GM19438 (cell line): ENCODE measurements at regions not wholly inside any gene's neighbourhood (a gene's known extent, or its start where the extent isn't known, plus 50 kb on each side); places are given as distances from the start of the nearest gene placed in this dataset.

Source experiments
- ATAC-seq: cut with Tn5 transposase; IDR thresholded peaks from one replicate; pipeline ENCODE4 v1.9.1; 2021; ENCODE audit warnings: low read depth; ENCODE audit not compliant: unreplicated experiment

DNA sequence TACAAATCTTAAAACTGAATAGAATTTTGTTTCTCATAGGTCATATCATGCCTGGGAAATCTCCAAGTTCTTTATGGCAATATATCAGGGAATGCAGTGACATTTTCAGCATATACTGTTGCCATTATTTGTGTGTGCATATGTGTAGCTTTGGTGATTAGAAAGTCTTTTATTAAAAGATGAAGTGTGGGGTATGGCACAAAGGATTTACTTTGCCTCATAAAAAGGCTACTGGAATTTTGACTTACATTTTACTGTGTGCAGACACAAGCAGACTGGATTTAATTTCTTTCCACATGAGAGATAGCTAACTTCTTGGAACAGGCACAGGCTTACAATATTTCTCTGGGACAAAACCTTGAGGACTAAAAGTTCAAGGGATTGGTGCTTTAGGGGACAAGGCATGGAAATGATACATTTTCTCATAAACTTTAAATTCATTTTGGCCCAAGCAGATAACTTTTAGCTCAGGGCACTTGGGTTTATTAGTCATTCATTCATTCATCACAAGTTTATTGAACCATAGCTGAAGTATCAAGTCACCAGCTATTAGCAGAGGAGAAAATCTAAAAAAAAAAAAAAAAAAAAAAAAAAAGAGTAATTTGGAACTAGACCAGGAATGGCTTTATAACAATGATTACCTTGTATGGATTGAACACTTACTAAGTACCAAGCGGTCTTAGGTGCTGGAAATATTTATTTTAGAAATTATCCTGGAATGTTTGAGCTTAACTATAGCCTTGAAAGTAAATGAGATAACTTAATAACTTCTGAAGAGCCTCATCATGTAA lies 191.5 kb downstream of the SLIT2 start:
- ATAC-seq, result no peak

DNA sequence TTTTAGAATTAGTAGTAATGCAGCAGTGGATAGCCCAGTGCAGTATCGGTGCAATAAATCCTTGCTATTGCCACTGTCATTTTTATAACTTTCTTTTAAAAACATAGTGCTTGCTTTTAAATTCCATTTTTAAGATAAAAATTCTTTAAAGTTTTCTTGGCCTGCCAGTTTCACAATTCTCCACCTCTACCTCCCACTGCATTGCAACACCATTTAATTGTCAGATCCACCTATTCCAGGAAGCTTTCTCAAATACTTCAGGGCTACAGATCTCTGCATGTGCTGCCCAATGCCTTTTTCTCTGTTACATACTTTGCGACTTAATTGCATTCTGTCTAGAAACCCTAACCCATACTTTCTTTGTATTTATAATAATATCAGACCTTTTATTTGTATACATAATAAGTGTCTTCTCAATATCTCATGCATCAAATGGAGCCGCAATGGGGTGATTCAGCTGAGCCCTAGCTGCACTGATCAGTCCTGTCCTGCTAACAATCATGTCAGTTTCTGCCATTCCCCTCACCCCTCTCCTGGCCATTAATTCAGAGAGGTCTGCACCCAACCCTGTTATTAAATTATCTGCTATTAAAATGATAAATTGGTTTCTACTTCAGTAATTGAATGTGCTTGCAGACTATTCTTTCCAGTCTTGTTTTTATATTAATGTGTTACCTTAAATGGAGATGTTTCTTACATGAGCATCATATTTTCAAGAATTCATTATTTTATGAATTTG lies 193.1 kb downstream of the SLIT2 start:
- no peak for ATAC-seq

DNA sequence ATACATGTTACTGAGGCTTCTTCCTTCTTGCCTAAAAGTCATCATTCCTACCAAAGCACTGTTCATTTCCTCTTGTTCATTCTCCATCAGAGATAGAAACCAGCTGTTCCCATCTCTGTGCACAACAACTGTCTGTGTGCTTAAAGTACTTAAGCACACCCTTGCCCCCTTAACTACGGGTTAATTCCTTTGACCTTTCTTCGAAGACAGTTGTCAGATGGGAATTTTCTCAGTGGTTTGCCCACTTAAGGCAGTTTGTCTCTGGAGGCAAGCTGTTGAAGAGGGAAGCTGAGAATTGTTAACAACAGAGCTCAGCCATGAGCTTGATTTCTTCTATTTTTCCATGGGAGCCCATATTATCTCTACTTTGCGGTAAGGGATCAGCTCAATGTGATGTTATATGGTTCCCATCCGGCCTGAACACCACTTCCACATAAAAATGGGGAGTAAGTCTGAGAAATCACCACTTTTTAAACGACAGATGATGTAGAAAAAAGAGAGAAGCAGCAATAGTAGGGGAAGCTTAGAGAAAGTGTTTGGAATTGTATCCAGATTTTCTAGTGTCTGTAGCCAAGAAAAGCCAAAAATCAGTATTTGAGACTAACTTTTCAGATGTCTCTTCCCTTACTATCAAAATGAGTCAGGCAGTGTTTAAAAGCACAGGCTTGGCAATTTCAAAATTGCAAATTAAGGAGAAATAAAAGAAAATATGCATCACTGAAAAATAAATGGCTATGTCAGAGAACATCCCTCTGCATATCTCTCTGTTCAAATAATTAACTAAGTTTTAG lies 194.4 kb downstream of the SLIT2 start:
- ATAC-seq, result no peak

DNA sequence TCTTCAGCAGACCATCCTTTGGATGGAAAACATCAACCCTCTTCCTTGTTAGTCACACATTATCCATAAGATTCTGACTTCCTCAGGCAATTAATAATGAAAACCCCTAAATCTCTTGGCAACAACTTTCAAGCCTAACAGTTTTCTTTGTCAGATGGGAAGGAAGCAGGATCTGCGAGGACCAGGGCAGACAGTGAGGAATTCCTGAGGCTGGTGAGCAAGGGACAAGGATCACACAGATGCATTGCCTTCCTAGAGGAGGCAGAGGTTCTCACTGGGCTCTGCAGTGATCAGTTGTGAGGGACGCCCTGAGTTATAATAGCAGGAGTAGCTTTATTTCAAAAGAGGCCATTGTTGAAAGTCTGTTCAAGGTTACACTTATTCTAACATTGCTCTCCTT lies 195.4 kb downstream of the SLIT2 start:
- ATAC-seq, result no peak

DNA sequence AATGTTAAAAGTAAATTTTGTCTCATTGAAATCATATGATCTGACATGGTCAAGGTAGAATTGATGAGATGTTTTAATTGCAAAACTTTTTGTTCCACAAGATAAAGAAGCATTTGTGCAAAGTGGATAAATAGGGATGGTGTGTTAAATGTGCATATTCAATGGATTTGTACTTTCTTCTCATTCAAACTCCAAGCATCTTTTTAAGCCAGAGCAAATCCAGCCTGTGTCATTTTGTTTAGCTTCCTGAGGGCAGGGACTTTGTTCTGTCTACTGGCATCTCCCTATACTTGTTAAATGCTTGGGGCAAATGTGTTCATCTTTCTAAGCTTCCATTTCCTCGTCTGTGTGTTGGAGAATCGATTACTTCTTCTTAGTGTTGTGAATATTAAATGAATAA lies 200.3 kb downstream of the SLIT2 start:
- ATAC-seq, result no peak

DNA sequence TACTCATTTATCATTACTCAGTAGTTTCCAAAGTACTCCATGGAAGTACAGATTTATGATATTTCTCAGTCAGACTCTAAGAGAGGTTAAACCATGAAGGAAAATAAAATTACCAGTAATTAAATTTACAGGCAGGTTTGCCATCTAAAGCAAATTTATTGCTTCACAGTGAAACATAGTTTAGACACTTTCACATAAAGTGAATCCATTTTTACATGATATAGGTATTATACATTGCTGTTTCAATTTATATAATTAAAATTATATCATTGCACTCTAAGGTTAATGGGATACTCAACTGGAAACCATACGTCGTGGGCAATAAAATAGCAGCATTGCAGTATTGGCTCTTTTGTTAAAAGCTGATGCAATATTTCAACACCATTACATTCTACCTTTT lies 202.8 kb downstream of the SLIT2 start:
- ATAC-seq, result no peak

DNA sequence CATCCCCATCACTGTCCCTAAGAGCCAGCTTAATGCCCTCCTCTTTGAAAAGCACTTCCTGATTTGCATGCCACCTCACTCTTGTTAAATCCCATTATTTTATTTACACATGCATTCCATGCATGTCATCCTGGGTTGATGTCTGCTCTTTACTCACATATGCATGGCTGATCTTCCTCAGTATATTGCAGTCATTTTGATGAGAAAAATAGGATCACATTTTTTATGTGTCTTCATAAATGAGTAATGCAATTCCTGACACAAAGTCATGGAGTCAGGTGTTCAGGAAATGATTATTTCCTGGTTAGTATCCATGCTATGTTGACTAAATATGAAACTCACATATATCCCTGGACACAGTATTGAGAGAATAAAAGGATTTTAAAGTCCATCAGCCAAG lies 204.7 kb downstream of the SLIT2 start:
- ATAC-seq, result no peak

DNA sequence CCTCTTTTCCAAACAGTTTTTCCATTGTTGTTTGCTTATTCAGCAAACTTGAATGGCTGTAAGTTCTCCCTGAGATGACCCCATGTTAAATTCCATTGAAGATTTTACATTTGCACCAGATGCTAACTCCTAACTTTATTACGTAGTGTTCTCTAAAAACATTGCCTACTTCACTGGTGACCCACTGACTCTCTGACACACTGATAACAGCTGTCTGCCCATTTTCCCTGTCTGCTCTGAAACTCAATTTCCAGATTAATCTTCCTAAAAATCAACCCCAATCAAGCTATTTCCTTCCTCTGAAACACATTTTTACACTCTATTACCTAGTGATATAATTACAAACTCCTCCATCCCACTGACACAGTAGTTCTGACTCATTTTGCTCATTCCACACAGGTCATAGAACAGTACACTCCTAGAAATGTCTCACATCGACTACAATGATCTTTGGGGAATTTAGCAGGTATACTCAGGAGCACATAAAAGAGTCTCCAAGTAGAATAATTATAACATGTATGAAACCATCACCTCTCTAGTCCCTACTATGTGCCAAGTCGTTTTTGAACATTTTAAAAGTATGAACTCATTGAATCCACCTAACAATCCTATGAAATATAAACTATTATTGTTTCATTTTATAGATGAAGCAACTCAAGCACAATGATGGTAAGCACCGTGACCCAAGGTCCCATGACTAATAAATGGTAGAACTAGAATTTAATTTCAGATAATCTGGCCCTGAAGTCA lies 210.9 kb downstream of the SLIT2 start:
- no peak for ATAC-seq

DNA sequence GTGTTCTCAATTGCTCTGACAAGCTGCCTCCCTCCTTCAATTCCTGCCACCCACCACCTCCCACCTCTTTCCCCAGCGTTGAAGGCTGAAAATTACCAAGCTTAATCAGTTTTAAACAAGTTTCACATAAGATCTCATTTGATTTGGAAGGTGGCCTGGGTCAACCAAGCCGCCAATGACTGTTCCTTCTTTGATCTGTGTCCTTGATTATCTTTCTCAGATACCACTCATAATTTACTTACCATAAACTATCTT lies 211.4 kb downstream of the SLIT2 start:
- no peak for ATAC-seq

DNA sequence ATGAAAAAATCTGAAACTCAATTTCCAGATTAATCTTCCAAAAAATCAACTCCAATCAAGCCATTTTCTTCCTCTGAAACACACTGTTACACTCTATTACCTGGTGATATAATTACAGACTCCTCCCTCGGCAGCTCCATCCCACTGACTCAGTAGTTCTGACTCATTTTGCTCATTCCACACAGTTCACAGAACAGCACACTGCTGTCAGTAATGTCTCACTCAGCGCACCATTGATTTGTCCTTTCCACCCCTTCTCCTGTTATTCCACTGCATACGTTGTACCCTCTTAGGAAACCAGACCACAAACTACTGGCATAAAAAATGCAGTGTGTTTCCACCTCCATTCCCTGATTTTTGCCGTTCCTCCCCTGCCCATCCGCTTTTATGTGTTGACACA lies 212.7 kb downstream of the SLIT2 start:
- ATAC-seq, result no peak

DNA sequence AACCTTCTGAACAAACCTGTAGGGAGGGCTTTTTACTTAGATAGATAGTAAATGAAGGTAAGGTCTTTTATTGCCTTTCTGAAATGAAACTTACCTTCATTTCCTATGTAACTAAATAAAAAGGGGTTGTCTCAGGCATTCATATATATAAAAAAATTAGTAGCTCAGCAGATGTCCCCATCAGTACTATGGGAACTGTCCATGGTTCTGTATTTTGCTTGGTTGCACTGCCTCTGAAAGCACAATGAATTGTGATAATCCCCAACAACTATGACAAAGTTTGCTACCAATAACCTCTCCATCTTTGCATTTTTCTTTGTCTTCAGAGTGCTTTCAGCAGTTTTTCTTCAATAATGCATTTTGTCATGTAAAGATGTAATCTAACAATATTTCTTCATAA lies 222.4 kb downstream of the SLIT2 start:
- no peak for ATAC-seq

DNA sequence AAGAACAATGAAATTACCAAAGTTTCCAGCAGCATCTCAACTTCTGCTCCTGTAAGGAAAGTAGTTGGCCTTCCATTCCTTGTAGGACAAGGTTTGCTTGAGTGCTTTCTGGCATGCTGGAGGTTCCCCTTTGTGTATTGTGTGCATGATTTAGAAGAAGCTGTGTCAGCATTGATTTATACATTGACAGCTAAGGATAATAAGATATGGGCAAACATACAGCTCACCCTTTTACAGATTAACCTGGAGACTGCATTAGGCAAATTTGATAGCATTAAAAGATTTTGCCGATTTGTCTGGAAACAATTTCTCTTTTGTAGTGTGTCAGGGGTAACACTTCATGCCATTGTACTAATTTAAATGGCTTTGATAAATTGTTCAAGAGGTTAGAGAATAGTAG lies 221.8 kb upstream of the PACRGL start:
- ATAC-seq, result no peak

DNA sequence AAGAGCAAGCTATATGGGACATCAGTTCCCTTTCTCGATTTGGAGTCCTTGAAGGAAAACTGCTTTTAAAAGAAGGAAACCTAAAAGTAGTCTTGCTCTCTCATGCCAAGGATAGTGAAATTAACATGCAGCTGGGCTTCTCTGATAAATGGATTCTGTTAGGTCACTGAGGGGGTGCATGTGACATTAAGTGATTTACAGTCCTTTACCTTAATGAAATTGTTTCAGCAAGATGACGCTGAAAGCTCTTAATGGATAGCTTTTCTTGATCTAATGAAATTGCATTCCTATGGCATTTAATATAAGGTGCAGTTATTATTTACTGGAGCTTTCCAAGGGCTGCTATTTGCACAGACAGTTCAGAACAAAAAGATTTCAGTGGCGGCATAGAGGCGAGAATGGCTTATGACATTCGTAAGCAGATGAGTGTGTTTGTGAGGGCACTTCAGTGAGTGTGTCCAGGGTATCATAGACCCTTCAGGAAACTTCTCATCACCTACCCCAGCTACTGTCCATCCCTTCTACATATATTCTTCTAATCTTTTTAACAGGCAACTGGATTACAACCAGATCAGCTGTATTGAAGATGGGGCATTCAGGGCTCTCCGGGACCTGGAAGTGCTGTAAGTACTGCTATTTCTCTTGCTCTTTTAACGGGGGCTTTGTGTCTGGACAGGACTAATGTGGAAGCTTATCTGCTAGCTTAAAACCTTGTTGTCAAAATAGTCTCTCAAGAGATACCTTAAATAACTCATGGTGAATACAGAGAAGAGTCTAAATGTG lies 219.9 kb upstream of the PACRGL start:
- ATAC-seq, result no peak

DNA sequence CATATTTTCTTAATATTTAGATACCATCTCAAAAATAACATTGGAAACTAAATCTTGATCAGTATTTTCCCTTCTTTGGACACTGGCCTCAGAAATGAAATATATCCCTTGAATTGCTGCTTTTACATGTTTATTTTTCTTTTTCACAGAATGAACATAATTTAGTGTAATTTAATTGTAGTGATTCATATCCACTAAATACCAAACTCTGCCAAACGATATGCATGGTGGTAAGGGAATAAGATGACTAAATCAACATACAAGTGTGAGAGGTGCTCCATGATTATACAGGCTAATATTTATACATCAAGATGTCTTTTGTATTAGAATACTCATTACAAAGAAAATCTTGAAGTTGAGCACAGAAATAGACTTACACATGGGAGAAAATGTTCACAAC lies 216.8 kb upstream of the PACRGL start:
- ATAC-seq, result no peak

DNA sequence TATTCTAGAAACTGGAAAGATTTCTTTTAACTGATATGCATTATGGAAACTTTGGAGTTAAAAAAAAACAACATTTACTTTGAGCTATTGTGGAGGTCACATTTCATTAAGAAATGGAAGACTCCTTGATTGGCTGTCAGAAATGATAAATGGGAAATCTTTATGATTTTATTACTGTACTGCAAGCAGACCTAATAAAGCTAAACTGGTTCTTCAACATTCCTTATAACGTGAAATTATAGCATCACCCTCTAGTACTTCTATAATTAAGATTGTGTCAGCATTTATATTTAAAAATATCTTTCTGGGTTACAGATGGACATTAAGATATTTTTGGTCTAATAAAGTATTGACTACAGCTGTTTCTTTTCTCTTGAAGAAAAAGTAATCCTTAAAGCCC lies 213.8 kb upstream of the PACRGL start:
- no peak for ATAC-seq

DNA sequence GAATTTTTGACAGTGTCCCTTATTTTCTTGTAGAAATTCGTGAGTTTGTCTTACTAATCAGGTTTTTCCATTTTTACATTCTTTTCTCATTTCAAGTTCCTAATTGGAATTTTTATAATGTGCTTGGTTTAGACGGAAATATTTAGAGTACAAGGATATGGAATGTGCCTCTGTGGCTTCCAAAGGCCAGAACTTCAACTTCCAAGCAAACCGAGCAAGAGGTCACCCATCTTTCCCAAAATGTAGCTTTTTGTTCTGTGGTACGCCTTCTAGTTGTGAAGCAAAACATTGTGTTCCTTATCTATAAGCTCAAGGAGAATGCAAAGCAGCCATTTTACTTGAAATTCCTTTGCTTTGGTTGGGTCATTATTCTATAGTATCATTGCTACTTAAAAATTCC lies 212.8 kb upstream of the PACRGL start:
- no peak for ATAC-seq

DNA sequence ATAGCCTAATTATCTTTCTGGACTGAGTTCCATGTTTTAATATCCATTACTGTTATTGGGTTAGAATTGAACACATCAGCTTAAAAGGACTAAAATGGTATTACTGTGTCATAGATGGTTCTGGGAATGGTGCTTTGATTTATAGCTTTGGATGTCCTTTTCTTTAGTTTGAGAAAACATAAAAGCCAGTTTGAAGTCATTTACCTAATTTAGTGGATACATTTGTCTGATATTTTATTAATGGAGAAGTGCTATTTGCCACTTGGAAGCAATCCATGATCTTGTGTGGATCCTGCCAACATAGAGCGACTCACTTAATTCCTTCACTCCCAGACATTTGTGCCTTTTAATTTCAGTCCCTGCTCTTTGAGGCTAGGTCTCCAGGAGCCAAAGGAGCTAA lies 212.4 kb upstream of the PACRGL start:
- ATAC-seq, result no peak

DNA sequence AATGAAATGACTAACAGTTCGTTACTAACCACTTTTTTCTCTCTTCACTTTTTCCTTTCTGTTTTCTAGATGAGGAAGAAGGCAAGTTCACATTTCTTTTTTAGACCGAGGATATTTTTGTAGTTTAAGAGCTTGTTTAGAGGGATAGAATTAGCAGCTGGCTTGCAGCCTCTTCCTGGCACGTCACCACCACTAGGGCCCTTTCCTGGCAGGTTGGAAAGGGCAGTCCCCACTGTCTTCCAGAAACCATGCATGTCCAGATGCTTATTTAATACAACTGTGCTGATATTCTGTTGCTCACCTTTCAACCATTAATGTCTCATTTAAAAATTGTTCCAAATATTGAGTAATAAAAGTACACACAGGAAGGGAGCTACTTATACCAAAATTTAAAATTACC lies 209.5 kb upstream of the PACRGL start:
- ATAC-seq, result no peak

DNA sequence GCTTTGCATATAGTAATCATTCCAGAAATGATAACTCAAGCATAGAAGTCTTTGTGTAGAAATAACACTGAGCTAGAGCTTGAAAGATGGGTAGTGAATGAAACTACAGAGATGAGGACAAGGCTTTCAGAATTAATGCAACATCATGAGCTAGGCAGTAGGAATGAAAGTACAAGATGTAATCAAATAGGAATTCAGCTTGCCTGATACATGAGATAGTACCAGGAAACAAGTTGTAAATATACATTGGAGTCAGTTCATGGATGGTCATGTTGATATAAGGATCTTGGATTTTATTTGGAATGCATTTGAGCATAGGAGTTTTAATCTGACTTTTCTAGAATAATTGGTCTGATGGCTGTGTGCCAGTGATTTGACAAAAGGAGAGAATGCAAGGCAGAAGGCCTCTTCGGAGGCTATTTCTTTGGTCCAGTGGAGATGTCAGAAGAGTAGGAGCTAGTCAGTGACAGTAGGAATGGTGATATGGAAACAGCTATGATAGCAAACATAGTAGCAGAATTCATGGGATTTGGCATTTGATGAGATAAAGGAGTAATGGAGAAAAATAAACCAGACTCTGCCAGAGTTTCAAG lies 206.4 kb upstream of the PACRGL start:
- ATAC-seq, result no peak

DNA sequence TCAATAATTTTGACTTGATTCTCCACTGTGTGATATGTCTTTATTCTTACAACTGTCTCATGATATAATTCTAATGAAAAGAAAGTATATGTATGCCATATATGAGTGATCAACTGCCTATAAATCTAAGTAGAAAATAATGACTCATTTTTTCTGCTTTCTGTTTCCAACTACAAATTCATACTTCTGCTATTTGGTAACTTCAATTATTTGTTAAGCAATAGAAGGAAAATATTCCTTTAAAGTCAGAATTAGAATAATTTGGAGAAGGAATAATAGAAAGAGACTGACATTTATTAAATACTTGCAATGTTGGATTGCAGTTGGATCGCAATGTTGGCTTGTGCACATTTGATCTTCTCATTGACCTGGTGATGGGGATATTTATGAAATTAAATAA lies 204.2 kb upstream of the PACRGL start:
- no peak for ATAC-seq
